SK-N-SH (cell line): ENCODE measurements at regions not wholly inside any gene's neighbourhood (a gene's known extent, or its start where the extent isn't known, plus 50 kb on each side); places are given as distances from the start of the nearest gene placed in this dataset.

Experiments
- CTCF ChIA-PET: fragments of 300-600, 350-600 bp; formaldehyde crosslinking; extraction: SDS; loops from one replicate; lab custom pipeline; 2021; lab: Yijun Ruan, JAX
- POLR2A ChIA-PET: fragments of 350-600 bp; sonication (Branson Sonifier 250); formaldehyde crosslinking; extraction: SDS; loops from one replicate; lab custom pipeline; 2020; ENCODE audit warnings: antibody characterized with exemption, inconsistent platforms; lab: Yijun Ruan, JAX
- DNase-seq: peaks from one replicate; pipeline ENCODE4 v3.0.0; 2012
- H2AFZ ChIP-seq: fragments of 200-600 bp; sonication (generic); 2 replicates; pipeline ENCODE4 v1.8.1; 2016; ENCODE audit warnings: antibody characterized with exemption, mild to moderate bottlenecking, low read depth
- H3F3A ChIP-seq: fragments of 200-600 bp; sonication (generic); replicated peaks from 2 replicates; pipeline ENCODE3; 2016; ENCODE audit warnings: antibody characterized with exemption, mild to moderate bottlenecking; ENCODE audit not compliant: insufficient read depth
- H3K27ac ChIP-seq, 2 experiments: fragments of 200-500 bp in 1 of 2; fragments of 200-600 bp in 1 of 2; sonication (Bioruptor generic) in 1 of 2; sonication (generic), shearing (Covaris generic) in 1 of 2; 2 replicates each; pipeline versions ENCODE4 v1.5.1 to v1.6.1; 2014 to 2016; ENCODE audit warnings: low read depth in 2 of 2, inconsistent platforms in 1 of 2, low read length in 1 of 2, mild to moderate bottlenecking in 1 of 2, mixed read lengths in 1 of 2
- H3K27me3 ChIP-seq: fragments of 200-600 bp; sonication (generic), shearing (Covaris generic); 2 replicates; pipeline ENCODE4 v1.6.1; 2016; ENCODE audit warnings: mixed run types; ENCODE audit not compliant: insufficient read depth
- H3K36me3 ChIP-seq, 2 experiments: fragments of 200-500 bp in 1 of 2; fragments of 200-600 bp in 1 of 2; sonication (Bioruptor generic) in 1 of 2; sonication (generic) in 1 of 2; replicated peaks in 1 of 2; 2 replicates each; pipeline versions ENCODE3 to v1.5.1; 2014 to 2016; ENCODE audit warnings: low read length in 1 of 2, mild to moderate bottlenecking in 1 of 2; ENCODE audit not compliant: insufficient read depth in 2 of 2, control insufficient read depth in 1 of 2
- H3K4me1 ChIP-seq, 2 experiments: fragments of 200-500 bp in 1 of 2; fragments of 200-600 bp in 1 of 2; sonication (Bioruptor generic) in 1 of 2; sonication (generic), shearing (Covaris generic) in 1 of 2; 2 replicates each; pipeline versions ENCODE4 v1.5.1 to v1.6.1; 2014 to 2016; ENCODE audit warnings: low read depth in 1 of 2, low read length in 1 of 2, mixed run types in 1 of 2; ENCODE audit not compliant: insufficient read depth in 2 of 2, control insufficient read depth in 1 of 2
- H3K4me2 ChIP-seq: fragments of 200-600 bp; sonication (generic), shearing (Covaris generic); 2 replicates; pipeline ENCODE4 v1.6.1; 2017; ENCODE audit warnings: mixed run types
- H3K4me3 ChIP-seq, 2 experiments: fragments of 200-500 bp in 1 of 2; fragments of 200-600 bp in 1 of 2; sonication (Bioruptor generic) in 1 of 2; sonication (generic), shearing (Covaris generic) in 1 of 2; 2 replicates each; pipeline versions ENCODE4 v1.5.1 to v1.8.1; 2014 to 2016; ENCODE audit warnings: low read depth in 2 of 2, inconsistent platforms in 1 of 2, low read length in 1 of 2, mild to moderate bottlenecking in 1 of 2, mixed read lengths in 1 of 2, moderate library complexity in 1 of 2
- H3K79me2 ChIP-seq: fragments of 200-600 bp; sonication (generic); 2 replicates; pipeline ENCODE4 v1.8.1; 2017; ENCODE audit warnings: mild to moderate bottlenecking; ENCODE audit not compliant: insufficient read depth
- H3K9ac ChIP-seq: fragments of 200-600 bp; sonication (generic); 2 replicates; pipeline ENCODE4 v1.6.1; 2017; ENCODE audit warnings: mixed run types
- H3K9me2 ChIP-seq: fragments of 200-600 bp; sonication (generic); 2 replicates; pipeline ENCODE4 v1.6.1; 2017; ENCODE audit warnings: mixed run types
- H3K9me3 ChIP-seq: fragments of 200-600 bp; sonication (generic); 2 replicates; pipeline ENCODE4 v1.6.1; 2017; ENCODE audit warnings: mixed run types, mild to moderate bottlenecking, moderate library complexity
- H4K20me1 ChIP-seq: fragments of 200-600 bp; sonication (generic); 2 replicates; pipeline ENCODE4 v1.6.1; 2017; ENCODE audit warnings: mild to moderate bottlenecking, mixed run types; ENCODE audit not compliant: insufficient read depth
- CHD2 ChIP-seq: fragments of 150-350 bp; IDR thresholded peaks from 2 replicates; pipeline ENCODE4 v1.6.1; 2018; ENCODE audit warnings: low read length; ENCODE audit not compliant: partially characterized antibody
- EP300 ChIP-seq, 2 experiments: IDR thresholded peaks; 2 replicates each; pipeline versions ENCODE4 v1.4.0 to v1.6.1; 2012; ENCODE audit warnings: borderline replicate concordance in 1 of 2, low read depth in 1 of 2, low read length in 1 of 2
- FOXJ3 ChIP-seq: sonication (generic); formaldehyde crosslinking; IDR thresholded peaks from 2 replicates; pipeline ENCODE4 v1.5.1; 2020; ENCODE audit warnings: mild to moderate bottlenecking, missing genetic modification reagents
- FOXM1 ChIP-seq: IDR thresholded peaks from 2 replicates; pipeline ENCODE4 v1.4.0; 2012; ENCODE audit warnings: low read depth, mild to moderate bottlenecking
- GATA2 ChIP-seq: sonication (generic); formaldehyde crosslinking; IDR thresholded peaks from 2 replicates; pipeline ENCODE4 v1.5.0; 2020; ENCODE audit warnings: mild to moderate bottlenecking, missing genetic modification reagents
- MEF2A ChIP-seq: IDR thresholded peaks from 2 replicates; pipeline ENCODE4 v1.4.0; 2012; ENCODE audit warnings: low read depth, borderline replicate concordance
- NRF1 ChIP-seq: IDR thresholded peaks from 2 replicates; pipeline ENCODE4 v1.6.1; 2012; ENCODE audit warnings: low read depth, mild to moderate bottlenecking, low read length
- POLR2AphosphoS5 ChIP-seq: IDR thresholded peaks from 2 replicates; pipeline ENCODE4 v1.6.1; 2012; ENCODE audit warnings: low read depth, low read length
- RXRA ChIP-seq: IDR thresholded peaks from 2 replicates; pipeline ENCODE4 v1.4.0; 2012; ENCODE audit warnings: low read depth, mild to moderate bottlenecking, borderline replicate concordance
- SIN3A ChIP-seq: IDR thresholded peaks from 2 replicates; pipeline ENCODE4 v1.6.1; 2012; ENCODE audit warnings: low read depth, mild to moderate bottlenecking, low read length, moderate library complexity, borderline replicate concordance
- TAF1 ChIP-seq: IDR thresholded peaks from 2 replicates; pipeline ENCODE4 v1.6.1; 2012; ENCODE audit warnings: low read depth, mild to moderate bottlenecking, low read length, moderate library complexity, borderline replicate concordance
- YY1 ChIP-seq: IDR thresholded peaks from 2 replicates; pipeline ENCODE4 v1.4.0; 2012; ENCODE audit warnings: low read depth, mild to moderate bottlenecking
- WGBS: methylation state at CpG from one replicate; pipeline ENCODE4 v1.1.6; 2017; ENCODE audit warnings: low lambda C conversion rate; 5-methylcytosine and 5-hydroxymethylcytosine counted together
- TF ChIP-seq, protein P1 (sequence below): IDR thresholded peaks from 2 replicates; pipeline ENCODE4 v1.4.0; 2012; ENCODE audit warnings: low read depth
- TF ChIP-seq, protein P2 (sequence below): IDR thresholded peaks from 2 replicates; pipeline ENCODE4; 2012
- TF ChIP-seq, protein P3 (sequence below): fragments of 200-600 bp; sonication (generic); IDR thresholded peaks from 2 replicates; pipeline ENCODE4 v1.6.1; 2017; ENCODE audit warnings: antibody characterized with exemption, mild to moderate bottlenecking, moderate library complexity
- TF ChIP-seq, protein P4 (sequence below): fragments of 150-350 bp; IDR thresholded peaks from 2 replicates; pipeline ENCODE4 v1.6.1; 2016; ENCODE audit warnings: mild to moderate bottlenecking, low read depth, low read length
- TF ChIP-seq, protein P5 (sequence below): IDR thresholded peaks from 2 replicates; pipeline ENCODE4 v1.4.0; 2012; ENCODE audit warnings: low read depth, borderline replicate concordance

DNA sequence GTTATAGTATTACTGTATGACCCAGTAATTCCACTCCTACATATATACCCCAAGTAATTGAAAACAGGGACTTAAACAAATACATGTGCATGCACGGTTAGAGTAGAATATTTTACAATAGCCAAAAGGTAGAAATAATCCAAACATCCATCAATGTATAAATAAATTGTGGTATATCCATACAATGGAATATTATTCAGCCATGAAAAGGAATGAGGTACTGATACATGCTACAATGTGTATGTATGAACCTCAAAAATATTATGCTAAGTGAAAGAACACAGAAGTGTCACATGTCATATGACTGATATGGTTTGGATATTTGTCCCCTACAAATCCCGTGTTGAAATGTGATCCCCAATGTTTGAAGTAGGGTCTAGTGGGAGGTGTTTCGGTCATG lies 560.8 kb upstream of the LARGE1 start:
- H3F3A ChIP-seq: no peaks in the 10 kb centered on the region
- no peaks in the 10 kb centered on the region for H3K9me3 ChIP-seq
- no peaks in the 10 kb centered on the region for H4K20me1 ChIP-seq
- 8% methylated on average over 3 of the region's 3 CpGs for WGBS
- POLR2A ChIA-PET: no interaction called here
- H3K27ac ChIP-seq: no peak overlapping the region
- no peak overlapping the region for H3K4me3 ChIP-seq
- TF ChIP-seq, protein P1, sequence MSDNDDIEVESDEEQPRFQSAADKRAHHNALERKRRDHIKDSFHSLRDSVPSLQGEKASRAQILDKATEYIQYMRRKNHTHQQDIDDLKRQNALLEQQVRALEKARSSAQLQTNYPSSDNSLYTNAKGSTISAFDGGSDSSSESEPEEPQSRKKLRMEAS: no peak
- TF ChIP-seq FOXJ3 (CRISPR knock-in tag) (no peak), FOXM1 (no peak), POLR2AphosphoS5 (no peak), TAF1 (no peak), EP300 (IDR thresholded peaks at IDR 0.05; ENCODE audit: borderline replicate concordance in 1 of 2, low read depth in 1 of 2, low read length in 1 of 2) (no peak), SIN3A (no peak), YY1 (no peak), RXRA (no peak), CHD2 (no peak), GATA2 (CRISPR knock-in tag) (no peak), MEF2A (no peak), NRF1 (no peak)
- TF ChIP-seq, protein P2, sequence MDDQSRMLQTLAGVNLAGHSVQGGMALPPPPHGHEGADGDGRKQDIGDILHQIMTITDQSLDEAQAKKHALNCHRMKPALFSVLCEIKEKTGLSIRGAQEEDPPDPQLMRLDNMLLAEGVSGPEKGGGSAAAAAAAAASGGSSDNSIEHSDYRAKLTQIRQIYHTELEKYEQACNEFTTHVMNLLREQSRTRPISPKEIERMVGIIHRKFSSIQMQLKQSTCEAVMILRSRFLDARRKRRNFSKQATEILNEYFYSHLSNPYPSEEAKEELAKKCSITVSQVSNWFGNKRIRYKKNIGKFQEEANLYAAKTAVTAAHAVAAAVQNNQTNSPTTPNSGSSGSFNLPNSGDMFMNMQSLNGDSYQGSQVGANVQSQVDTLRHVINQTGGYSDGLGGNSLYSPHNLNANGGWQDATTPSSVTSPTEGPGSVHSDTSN: no peak
- TF ChIP-seq, protein P3, sequence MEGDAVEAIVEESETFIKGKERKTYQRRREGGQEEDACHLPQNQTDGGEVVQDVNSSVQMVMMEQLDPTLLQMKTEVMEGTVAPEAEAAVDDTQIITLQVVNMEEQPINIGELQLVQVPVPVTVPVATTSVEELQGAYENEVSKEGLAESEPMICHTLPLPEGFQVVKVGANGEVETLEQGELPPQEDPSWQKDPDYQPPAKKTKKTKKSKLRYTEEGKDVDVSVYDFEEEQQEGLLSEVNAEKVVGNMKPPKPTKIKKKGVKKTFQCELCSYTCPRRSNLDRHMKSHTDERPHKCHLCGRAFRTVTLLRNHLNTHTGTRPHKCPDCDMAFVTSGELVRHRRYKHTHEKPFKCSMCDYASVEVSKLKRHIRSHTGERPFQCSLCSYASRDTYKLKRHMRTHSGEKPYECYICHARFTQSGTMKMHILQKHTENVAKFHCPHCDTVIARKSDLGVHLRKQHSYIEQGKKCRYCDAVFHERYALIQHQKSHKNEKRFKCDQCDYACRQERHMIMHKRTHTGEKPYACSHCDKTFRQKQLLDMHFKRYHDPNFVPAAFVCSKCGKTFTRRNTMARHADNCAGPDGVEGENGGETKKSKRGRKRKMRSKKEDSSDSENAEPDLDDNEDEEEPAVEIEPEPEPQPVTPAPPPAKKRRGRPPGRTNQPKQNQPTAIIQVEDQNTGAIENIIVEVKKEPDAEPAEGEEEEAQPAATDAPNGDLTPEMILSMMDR: no peak
- TF ChIP-seq, protein P4, sequence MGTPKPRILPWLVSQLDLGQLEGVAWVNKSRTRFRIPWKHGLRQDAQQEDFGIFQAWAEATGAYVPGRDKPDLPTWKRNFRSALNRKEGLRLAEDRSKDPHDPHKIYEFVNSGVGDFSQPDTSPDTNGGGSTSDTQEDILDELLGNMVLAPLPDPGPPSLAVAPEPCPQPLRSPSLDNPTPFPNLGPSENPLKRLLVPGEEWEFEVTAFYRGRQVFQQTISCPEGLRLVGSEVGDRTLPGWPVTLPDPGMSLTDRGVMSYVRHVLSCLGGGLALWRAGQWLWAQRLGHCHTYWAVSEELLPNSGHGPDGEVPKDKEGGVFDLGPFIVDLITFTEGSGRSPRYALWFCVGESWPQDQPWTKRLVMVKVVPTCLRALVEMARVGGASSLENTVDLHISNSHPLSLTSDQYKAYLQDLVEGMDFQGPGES: no peak
- TF ChIP-seq, protein P5, sequence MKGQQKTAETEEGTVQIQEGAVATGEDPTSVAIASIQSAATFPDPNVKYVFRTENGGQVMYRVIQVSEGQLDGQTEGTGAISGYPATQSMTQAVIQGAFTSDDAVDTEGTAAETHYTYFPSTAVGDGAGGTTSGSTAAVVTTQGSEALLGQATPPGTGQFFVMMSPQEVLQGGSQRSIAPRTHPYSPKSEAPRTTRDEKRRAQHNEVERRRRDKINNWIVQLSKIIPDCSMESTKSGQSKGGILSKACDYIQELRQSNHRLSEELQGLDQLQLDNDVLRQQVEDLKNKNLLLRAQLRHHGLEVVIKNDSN: no peak
- TF ChIP-seq, all 33 proteins: peak for 0
- no peaks in the 10 kb centered on the region for H3K4me1 ChIP-seq
- H3K27me3 ChIP-seq: no peaks in the 10 kb centered on the region
- no peak overlapping the region for H3K9ac ChIP-seq
- no peak overlapping the region for H3K4me2 ChIP-seq
- no peaks in the 10 kb centered on the region for H3K36me3 ChIP-seq
- no peaks in the 10 kb centered on the region for H3K9me2 ChIP-seq
- DNase-seq: no peak
- CTCF ChIA-PET: interaction anchor here (0.6 kb wide), 1 partner anchor 24 kb away, joined by 3 read pairs; no protein-coding TSS in a partner anchor
- no peaks in the 10 kb centered on the region for H3K79me2 ChIP-seq
- no peak overlapping the region for H2AFZ ChIP-seq
